Activated naive CD4-positive, alpha-beta T cell treated with anti-CD3 and anti-CD28 coated beads for 36 hours (primary cell): ENCODE measurements at regions not wholly inside any gene's neighbourhood (a gene's known extent, or its start where the extent isn't known, plus 50 kb on each side); places are given as distances from the start of the nearest gene placed in this dataset.
"Not testable (repeated sequence)": the region's sequence is repeated elsewhere in the genome, so short reads cannot be mapped to it uniquely, and the experiment has no call there.

Experiments
- CTCF ChIA-PET: fragments of 350-600 bp; sonication (Branson Sonifier 250); formaldehyde crosslinking; loops from one replicate; lab custom pipeline; 2021; ENCODE audit warnings: antibody characterized with exemption; lab: Charles Lee
- DNase-seq: peaks from one replicate; pipeline ENCODE4 v3.0.0-alpha.2; 2020
- H3K27ac Mint-ChIP-seq: one replicate; pipeline ENCODE4 v1.8.0; 2021; ENCODE audit warnings: mild to moderate bottlenecking, mixed read lengths
- H3K27me3 Mint-ChIP-seq: one replicate; pipeline ENCODE4 v1.8.0; 2021; ENCODE audit warnings: low read depth, mixed read lengths
- H3K36me3 Mint-ChIP-seq: one replicate; pipeline ENCODE4 v1.8.0; 2021; ENCODE audit warnings: low read depth, mixed read lengths
- H3K4me1 Mint-ChIP-seq: one replicate; pipeline ENCODE4 v1.8.0; 2021; ENCODE audit warnings: low read depth, mixed read lengths
- H3K4me3 Mint-ChIP-seq: one replicate; pipeline ENCODE4 v1.8.0; 2021; ENCODE audit warnings: mild to moderate bottlenecking, moderate library complexity, mixed read lengths
- H3K9me3 Mint-ChIP-seq: one replicate; pipeline ENCODE4 v1.8.0; 2021; ENCODE audit warnings: mixed read lengths
- intact Hi-C: fragments of 100-400 bp; cut with micrococcal nuclease; formaldehyde crosslinking; loops from one replicate; pipeline ENCODE4 v1.15.1; 2023

- H3K27ac Mint-ChIP-seq, result no peak overlapping the region
- H3K4me1 Mint-ChIP-seq, result no peaks in the 10 kb centered on the region
- no peaks in the 10 kb centered on the region for H3K36me3 Mint-ChIP-seq
- CTCF ChIA-PET, result no interaction called here
- no peak overlapping the region for H3K4me3 Mint-ChIP-seq
- peaks cover 8% of the 10 kb centered on the region for H3K27me3 Mint-ChIP-seq
- no peak for DNase-seq
- H3K9me3 Mint-ChIP-seq, result no peaks in the 10 kb centered on the region
- intact Hi-C loops, result no loop called here
Observed at GRCh38 chr6:10314163-10314955, 100.5 kb downstream of the TFAP2A start.

GRCh38 chr6:10313799-10314162 lies 101.1 kb downstream of the TFAP2A start:
- no peak for DNase-seq
- intact Hi-C loops, result no loop called here
- Mint-ChIP-seq H3K36me3 (no peaks in the 10 kb centered on the region), H3K27ac (no peak overlapping the region), H3K27me3 (peaks cover 7% of the 10 kb centered on the region), H3K4me1 (no peaks in the 10 kb centered on the region), H3K4me3 (no peak overlapping the region), H3K9me3 (no peaks in the 10 kb centered on the region)
- CTCF ChIA-PET, result no interaction called here

GRCh38 chr6:10312445-10312844 lies 102.4 kb downstream of the TFAP2A start:
- CTCF ChIA-PET, result interaction anchor here (0.7 kb wide), 1 partner anchor 10 kb away, joined by 3 read pairs; no protein-coding TSS in a partner anchor
- no peak overlapping the region for H3K27ac Mint-ChIP-seq

GRCh38 chr6:10311546-10312405 lies 103.1 kb downstream of the TFAP2A start:
- DNase-seq, H3K27ac Mint-ChIP-seq, H3K4me1 Mint-ChIP-seq, H3K27me3 Mint-ChIP-seq, H3K36me3 Mint-ChIP-seq, H3K4me3 Mint-ChIP-seq, intact Hi-C loops, H3K9me3 Mint-ChIP-seq: not testable (repeated sequence)
- CTCF ChIA-PET, result interaction anchor here (0.7 kb wide), 1 partner anchor 9 kb away, joined by 3 read pairs; no protein-coding TSS in a partner anchor

More at GRCh38 chr6:10312445-10312844, 102.4 kb downstream of the TFAP2A start:
- Mint-ChIP-seq H3K27me3 (peaks cover 5% of the 10 kb centered on the region), H3K36me3 (no peaks in the 10 kb centered on the region), H3K9me3 (no peaks in the 10 kb centered on the region), H3K4me3 (no peak overlapping the region), H3K4me1 (no peaks in the 10 kb centered on the region)
- intact Hi-C loops, result no loop called here
- no peak for DNase-seq

- Mint-ChIP-seq H3K9me3 (no peaks in the 10 kb centered on the region), H3K36me3 (no peaks in the 10 kb centered on the region), H3K27ac (no peak overlapping the region), H3K4me1 (no peaks in the 10 kb centered on the region), H3K27me3 (peaks cover 4% of the 10 kb centered on the region), H3K4me3 (no peak overlapping the region)
- DNase-seq, result no peak
- intact Hi-C loops, result no loop called here
- CTCF ChIA-PET, result no interaction called here
Observed at GRCh38 chr6:10310826-10311225, 104.0 kb downstream of the TFAP2A start.

GRCh38 chr6:10310330-10310653 lies 104.6 kb downstream of the TFAP2A start:
- no peaks in the 10 kb centered on the region for H3K9me3 Mint-ChIP-seq
- no peaks in the 10 kb centered on the region for H3K27me3 Mint-ChIP-seq
- intact Hi-C loops, result no loop called here
- DNase-seq, result no peak
- CTCF ChIA-PET, result no interaction called here
- H3K4me1 Mint-ChIP-seq, result no peaks in the 10 kb centered on the region
- H3K4me3 Mint-ChIP-seq, result no peak overlapping the region
- H3K36me3 Mint-ChIP-seq, result no peaks in the 10 kb centered on the region
- no peak overlapping the region for H3K27ac Mint-ChIP-seq

GRCh38 chr6:10309457-10310329 lies 105.2 kb downstream of the TFAP2A start:
- DNase-seq, result no peak
- CTCF ChIA-PET, result no interaction called here
- Mint-ChIP-seq H3K9me3 (no peaks in the 10 kb centered on the region), H3K36me3 (no peaks in the 10 kb centered on the region), H3K27ac (no peak overlapping the region), H3K4me3 (no peak overlapping the region), H3K4me1 (no peaks in the 10 kb centered on the region), H3K27me3 (no peaks in the 10 kb centered on the region)
- intact Hi-C loops, result no loop called here

- Mint-ChIP-seq H3K27ac (no peak overlapping the region), H3K9me3 (peaks cover 2% of the 10 kb centered on the region), H3K27me3 (no peaks in the 10 kb centered on the region), H3K4me3 (no peak overlapping the region), H3K4me1 (no peaks in the 10 kb centered on the region), H3K36me3 (no peaks in the 10 kb centered on the region)
- DNase-seq, result no peak
- intact Hi-C loops, result no loop called here
- CTCF ChIA-PET, result no interaction called here
Observed at GRCh38 chr6:10307476-10307875, 107.4 kb downstream of the TFAP2A start.

GRCh38 chr6:10307028-10307427 lies 107.8 kb downstream of the TFAP2A start:
- no peak overlapping the region for H3K4me3 Mint-ChIP-seq
- no peak for DNase-seq
- H3K27me3 Mint-ChIP-seq, result no peaks in the 10 kb centered on the region
- CTCF ChIA-PET, result no interaction called here
- peaks cover 2% of the 10 kb centered on the region for H3K9me3 Mint-ChIP-seq
- no peaks in the 10 kb centered on the region for H3K36me3 Mint-ChIP-seq
- intact Hi-C loops, result no loop called here
- H3K27ac Mint-ChIP-seq, result no peak overlapping the region
- no peaks in the 10 kb centered on the region for H3K4me1 Mint-ChIP-seq

- no peak for DNase-seq
- Mint-ChIP-seq H3K4me3 (no peak overlapping the region), H3K27me3 (no peaks in the 10 kb centered on the region), H3K27ac (no peak overlapping the region), H3K36me3 (no peaks in the 10 kb centered on the region), H3K4me1 (no peaks in the 10 kb centered on the region), H3K9me3 (peaks cover 2% of the 10 kb centered on the region)
- intact Hi-C loops, result no loop called here
- CTCF ChIA-PET, result no interaction called here
Observed at GRCh38 chr6:10305790-10306415, 109.0 kb downstream of the TFAP2A start.

- intact Hi-C loops, result no loop called here
- Mint-ChIP-seq H3K27ac (no peak overlapping the region), H3K27me3 (no peaks in the 10 kb centered on the region), H3K4me1 (no peaks in the 10 kb centered on the region), H3K36me3 (no peaks in the 10 kb centered on the region), H3K4me3 (no peak overlapping the region), H3K9me3 (peaks cover 4% of the 10 kb centered on the region)
- CTCF ChIA-PET, result interaction anchor here (0.6 kb wide), 1 partner anchor 162 kb away, joined by 3 read pairs; no protein-coding TSS in a partner anchor
- no peak for DNase-seq
Observed at GRCh38 chr6:10303608-10304506, 111.0 kb downstream of the TFAP2A start.
